Subcutaneous abdominal adipose tissue (tissue), 5 donors: ENCODE measurements at regions not wholly inside any gene's neighbourhood (a gene's known extent, or its start where the extent isn't known, plus 50 kb on each side); places are given as distances from the start of the nearest gene placed in this dataset.
"Not testable (repeated sequence)": the region's sequence is repeated elsewhere in the genome, so short reads cannot be mapped to it uniquely, and the experiment has no call there.

Experiments used
- H3K27ac ChIP-seq: one replicate; pipeline ENCODE4 v1.7.0; 2013; ENCODE audit warnings: low read depth, mild to moderate bottlenecking, inconsistent platforms, low read length, moderate library complexity
- H3K27me3 ChIP-seq, 5 donors: one replicate each; pipeline ENCODE4 v1.7.0; 2013; ENCODE audit warnings: low read length in 5 of 5, inconsistent platforms in 1 of 5; ENCODE audit not compliant: control insufficient read depth in 5 of 5, insufficient read depth in 4 of 5
- H3K36me3 ChIP-seq, 5 donors: one replicate each; pipeline ENCODE4 v1.7.0; 2013; ENCODE audit warnings: low read length in 5 of 5; ENCODE audit not compliant: control insufficient read depth in 5 of 5, insufficient read depth in 5 of 5
- H3K4me1 ChIP-seq, 5 donors: one replicate each; pipeline ENCODE4 v1.7.0; 2013; ENCODE audit warnings: low read length in 5 of 5, mild to moderate bottlenecking in 3 of 5, moderate library complexity in 1 of 5; ENCODE audit not compliant: control insufficient read depth in 5 of 5, insufficient read depth in 5 of 5
- H3K4me3 ChIP-seq, 5 donors: one replicate each; pipeline ENCODE4 v1.7.0; 2013; ENCODE audit warnings: low read length in 5 of 5, low read depth in 1 of 5
- H3K9ac ChIP-seq, 5 donors: one replicate each; pipeline ENCODE4 v1.7.0; 2013; ENCODE audit warnings: low read length in 5 of 5, mild to moderate bottlenecking in 4 of 5, moderate library complexity in 3 of 5
- H3K9me3 ChIP-seq, 5 donors: one replicate each; pipeline ENCODE4 v1.7.0; 2013; ENCODE audit warnings: low read length in 5 of 5; ENCODE audit not compliant: control insufficient read depth in 5 of 5
- donor health status: healthy.
- donor health status: healthy.
- donor health status: healthy.
- donor health status: healthy.
- donor health status: healthy.

DNA sequence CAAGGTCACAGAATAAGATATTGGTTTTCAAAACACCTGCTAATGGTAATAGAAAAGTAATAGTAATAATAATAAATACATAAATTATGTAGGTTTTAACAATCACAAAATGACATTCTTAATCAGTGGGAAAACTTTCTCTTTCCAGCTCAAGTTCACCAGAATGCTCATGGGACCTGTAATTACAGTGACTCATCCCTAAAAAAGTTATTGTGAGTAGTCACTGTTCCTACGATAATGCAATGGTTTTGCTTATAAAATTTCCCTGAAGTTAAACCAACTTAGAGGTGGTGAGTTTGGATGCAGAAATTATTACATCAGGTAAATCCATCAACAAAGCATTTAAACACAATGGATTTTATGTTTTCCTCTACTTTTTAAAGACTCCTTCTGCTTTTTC is 502.3 kb downstream of the PID1 start:
- H3K27me3 ChIP-seq, result no peaks in the 10 kb centered on the region
- peaks cover 0 to 19% (median 0%) of the 10 kb centered on the region in 5 donors for H3K4me1 ChIP-seq
- no peaks in the 10 kb centered on the region for H3K9me3 ChIP-seq
- no peak overlapping the region for H3K27ac ChIP-seq
- no peaks in the 10 kb centered on the region for H3K36me3 ChIP-seq
- H3K9ac ChIP-seq, result no peak overlapping the region
- H3K4me3 ChIP-seq, result no peak overlapping the region

DNA sequence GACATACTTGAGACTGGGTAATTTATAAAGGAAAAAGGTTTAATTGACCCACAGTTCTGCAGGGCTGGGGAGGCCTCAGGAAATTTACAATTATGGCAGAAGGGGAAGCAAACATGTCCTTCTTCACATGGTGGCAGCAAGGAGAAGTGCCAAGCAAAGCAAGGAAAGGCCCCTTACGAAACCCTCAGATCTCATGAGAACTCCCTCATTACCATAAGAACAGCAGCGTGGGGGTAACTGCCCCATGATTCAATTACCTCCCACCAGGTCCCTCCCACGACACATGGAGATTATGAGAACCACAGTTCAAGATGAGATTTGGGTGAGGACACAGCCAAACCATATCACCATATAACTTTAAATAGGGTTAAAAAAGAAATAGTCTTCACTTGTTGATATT is 502.9 kb downstream of the PID1 start:
- not testable (repeated sequence) for H3K4me3 ChIP-seq, H3K9ac ChIP-seq, H3K9me3 ChIP-seq, H3K27me3 ChIP-seq, H3K36me3 ChIP-seq, H3K27ac ChIP-seq
- peaks cover 0 to 19% (median 0%) of the 10 kb centered on the region in 5 donors for H3K4me1 ChIP-seq

DNA sequence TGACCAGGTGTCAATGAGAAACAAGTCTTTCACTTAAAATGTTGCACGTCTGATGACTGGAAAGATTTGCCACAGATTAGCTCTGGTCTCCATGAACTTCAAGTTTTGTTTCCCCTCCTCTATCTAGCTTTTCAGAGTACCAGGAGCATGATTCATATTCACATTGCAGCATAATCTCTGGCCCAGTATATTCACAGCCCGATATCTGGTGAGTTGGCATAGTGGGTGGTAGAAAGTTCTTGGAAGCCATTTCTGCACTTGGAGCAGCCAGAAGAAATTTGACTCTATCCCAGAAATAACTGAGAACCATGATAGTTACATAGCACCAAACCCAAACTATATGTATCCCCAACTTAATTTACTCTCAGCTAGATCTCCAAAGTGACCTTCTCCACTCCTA is 503.9 kb downstream of the PID1 start:
- H3K27ac ChIP-seq, result no peak overlapping the region
- peaks cover 0 to 15% (median 0%) of the 10 kb centered on the region in 5 donors for H3K4me1 ChIP-seq
- H3K27me3 ChIP-seq, result no peaks in the 10 kb centered on the region
- H3K9ac ChIP-seq, result no peak overlapping the region
- no peaks in the 10 kb centered on the region for H3K36me3 ChIP-seq
- H3K4me3 ChIP-seq, result no peak overlapping the region
- no peaks in the 10 kb centered on the region for H3K9me3 ChIP-seq

DNA sequence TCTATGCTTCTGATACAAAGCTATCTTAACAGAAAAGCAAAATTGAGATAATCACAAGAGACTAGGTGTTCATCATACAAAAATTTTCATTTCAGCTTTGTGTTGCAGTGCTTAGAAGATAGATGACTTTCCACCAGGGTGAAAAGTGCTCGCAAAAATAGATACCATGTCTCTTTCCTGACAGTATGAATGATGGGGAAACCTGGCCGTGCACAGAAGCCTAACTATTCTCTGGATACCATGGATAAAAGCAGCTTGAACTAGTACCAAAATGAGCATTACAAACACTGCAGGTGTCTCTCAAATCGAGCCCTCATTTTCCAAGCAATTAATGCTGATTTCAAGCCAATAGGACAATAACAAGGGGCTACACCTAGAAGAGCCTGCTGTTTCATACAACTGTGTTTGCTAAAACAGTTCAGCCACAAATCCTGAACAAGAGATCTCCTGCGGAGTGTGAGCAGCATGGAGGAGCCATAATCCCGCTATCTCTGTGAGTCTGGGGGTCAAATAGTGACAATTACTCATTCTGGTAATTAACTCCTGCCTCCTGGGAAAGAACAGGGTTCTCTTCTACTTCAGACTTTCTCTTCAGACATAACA is 507.6 kb downstream of the PID1 start:
- H3K36me3 ChIP-seq, result no peaks in the 10 kb centered on the region
- H3K27ac ChIP-seq, result no peak overlapping the region
- H3K4me1 ChIP-seq, result no peaks in the 10 kb centered on the region
- no peaks in the 10 kb centered on the region for H3K9me3 ChIP-seq
- H3K4me3 ChIP-seq, result no peak overlapping the region
- no peaks in the 10 kb centered on the region for H3K27me3 ChIP-seq
- H3K9ac ChIP-seq, result no peak overlapping the region

DNA sequence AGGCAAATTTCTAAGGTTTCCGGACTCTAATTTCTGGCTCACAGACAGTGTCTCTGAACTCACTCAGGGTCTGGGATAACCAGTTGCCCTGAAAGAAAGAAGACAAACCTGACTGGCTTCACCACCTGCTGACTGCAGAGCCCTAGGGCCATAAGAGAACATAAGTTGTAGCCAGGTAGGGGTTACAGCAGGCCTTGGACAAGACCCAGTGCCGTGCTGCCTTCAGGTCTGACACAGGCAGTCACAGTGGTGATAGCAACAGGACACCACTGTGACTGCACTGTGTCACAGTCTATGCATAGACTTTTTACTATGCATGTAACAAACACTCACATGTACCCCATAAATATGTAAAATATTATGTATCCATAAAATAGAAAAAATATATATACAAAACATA is 508.5 kb downstream of the PID1 start:
- H3K9me3 ChIP-seq, result no peaks in the 10 kb centered on the region
- no peak overlapping the region for H3K4me3 ChIP-seq
- no peaks in the 10 kb centered on the region for H3K27me3 ChIP-seq
- no peaks in the 10 kb centered on the region for H3K36me3 ChIP-seq
- no peak overlapping the region for H3K27ac ChIP-seq
- H3K4me1 ChIP-seq, result no peaks in the 10 kb centered on the region
- H3K9ac ChIP-seq, result no peak overlapping the region

DNA sequence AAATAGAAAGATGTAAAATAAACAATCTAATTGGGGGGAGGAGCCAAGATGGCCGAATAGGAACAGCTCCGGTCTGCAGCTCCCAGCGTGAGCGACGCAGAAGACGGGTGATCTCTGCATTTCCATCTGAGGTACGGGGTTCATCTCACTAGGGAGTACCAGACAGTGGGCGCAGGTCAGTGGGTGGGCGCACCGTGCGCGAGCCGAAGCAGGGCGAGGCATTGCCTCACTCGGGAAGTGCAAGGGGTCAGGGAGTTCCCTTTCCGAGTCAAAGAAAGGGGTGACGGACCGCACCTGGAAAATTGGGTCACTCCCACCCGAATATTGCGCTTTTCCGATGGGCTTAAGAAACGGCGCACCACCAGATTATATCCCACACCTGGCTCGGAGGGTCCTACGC is 515.4 kb downstream of the PID1 start:
- not testable (repeated sequence) for H3K4me3 ChIP-seq, H3K27me3 ChIP-seq, H3K27ac ChIP-seq, H3K9ac ChIP-seq, H3K36me3 ChIP-seq, H3K4me1 ChIP-seq, H3K9me3 ChIP-seq

DNA sequence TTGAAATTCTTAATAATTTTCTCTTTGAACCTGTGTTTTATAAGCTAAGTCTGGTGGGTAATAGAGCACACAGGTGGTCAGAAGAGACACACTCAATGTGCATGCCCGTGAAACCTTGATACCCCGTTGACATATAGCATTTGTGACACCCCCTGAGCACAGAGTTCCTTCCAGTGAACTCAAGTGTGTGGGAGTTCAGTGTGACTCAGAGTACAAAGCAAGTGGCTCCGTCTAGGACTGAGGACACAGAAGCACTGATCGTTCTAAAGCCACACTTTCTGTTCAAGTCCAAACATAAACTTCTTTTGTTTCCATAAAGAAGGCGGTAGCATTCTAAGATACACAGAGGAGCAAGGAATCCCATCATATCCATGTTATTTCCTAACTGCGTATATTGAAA is 523.6 kb downstream of the PID1 start:
- no peak overlapping the region for H3K9ac ChIP-seq
- H3K36me3 ChIP-seq, result no peaks in the 10 kb centered on the region
- no peaks in the 10 kb centered on the region for H3K9me3 ChIP-seq
- no peak overlapping the region for H3K4me3 ChIP-seq
- no peaks in the 10 kb centered on the region for H3K27me3 ChIP-seq
- H3K4me1 ChIP-seq, result no peaks in the 10 kb centered on the region
- H3K27ac ChIP-seq, result no peak overlapping the region

DNA sequence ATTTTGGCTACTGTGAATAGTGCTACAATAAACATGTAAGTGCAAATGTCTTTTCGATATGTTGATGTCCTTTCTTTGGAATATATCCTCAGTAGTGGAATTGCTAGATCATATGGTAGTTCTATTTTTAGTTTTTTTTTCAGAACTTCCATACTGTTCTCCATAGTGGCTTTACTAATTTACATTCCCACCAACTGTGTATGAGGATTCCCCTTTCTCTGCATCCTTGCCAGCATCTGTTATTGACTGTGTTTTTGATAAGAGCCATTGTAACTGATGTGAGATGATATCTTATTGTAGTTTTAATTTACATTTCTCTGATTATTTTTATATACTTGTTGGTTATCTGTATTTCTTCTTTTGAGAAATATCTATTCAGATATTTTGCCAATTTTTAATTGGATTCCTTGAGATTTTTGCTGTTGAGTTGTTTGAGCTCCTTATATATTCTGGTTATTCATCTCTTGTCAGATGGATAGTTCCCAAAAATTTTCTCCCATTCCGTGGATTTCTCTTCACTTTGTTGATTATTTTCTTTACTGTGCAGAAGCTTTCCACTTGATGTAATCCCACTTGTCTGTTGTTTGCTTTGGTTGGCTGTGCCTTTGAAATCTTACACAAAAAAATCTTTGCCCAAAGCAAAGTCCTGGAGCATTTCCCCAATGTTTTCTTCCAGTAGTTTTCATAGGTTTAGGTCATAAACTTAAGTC is 532.3 kb downstream of the PID1 start:
- no peaks in the 10 kb centered on the region for H3K4me1 ChIP-seq
- H3K27me3 ChIP-seq, result no peaks in the 10 kb centered on the region
- no peak overlapping the region for H3K9ac ChIP-seq
- H3K27ac ChIP-seq, result no peak overlapping the region
- H3K9me3 ChIP-seq, result no peaks in the 10 kb centered on the region
- H3K4me3 ChIP-seq, result no peak overlapping the region
- no peaks in the 10 kb centered on the region for H3K36me3 ChIP-seq

DNA sequence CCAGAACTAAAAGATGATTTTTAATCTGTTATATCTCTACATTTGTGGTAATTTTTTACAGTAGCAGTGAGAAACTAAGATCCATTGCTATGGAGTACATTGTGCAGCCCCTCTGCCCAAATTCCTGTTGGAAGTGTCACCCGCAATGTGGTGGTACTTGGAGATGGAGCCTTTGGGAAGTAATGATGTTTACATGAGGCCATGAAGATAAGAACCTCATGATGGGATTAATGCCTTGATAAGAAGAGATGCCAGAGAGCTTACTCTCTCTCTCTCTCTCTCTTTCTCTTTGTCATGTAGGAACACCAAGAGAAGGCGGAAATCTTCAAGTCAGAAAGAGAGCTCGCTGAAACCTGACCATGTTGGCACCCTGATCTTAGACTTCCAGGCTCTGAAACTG is 535.4 kb downstream of the PID1 start:
- Histone ChIP-seq H3K4me3 (no peak overlapping the region), H3K9me3 (peaks cover 0 to 5% (median 0%) of the 10 kb centered on the region in 5 donors), H3K27me3 (no peaks in the 10 kb centered on the region), H3K27ac (no peak overlapping the region), H3K4me1 (no peaks in the 10 kb centered on the region), H3K36me3 (no peaks in the 10 kb centered on the region), H3K9ac (no peak overlapping the region)

DNA sequence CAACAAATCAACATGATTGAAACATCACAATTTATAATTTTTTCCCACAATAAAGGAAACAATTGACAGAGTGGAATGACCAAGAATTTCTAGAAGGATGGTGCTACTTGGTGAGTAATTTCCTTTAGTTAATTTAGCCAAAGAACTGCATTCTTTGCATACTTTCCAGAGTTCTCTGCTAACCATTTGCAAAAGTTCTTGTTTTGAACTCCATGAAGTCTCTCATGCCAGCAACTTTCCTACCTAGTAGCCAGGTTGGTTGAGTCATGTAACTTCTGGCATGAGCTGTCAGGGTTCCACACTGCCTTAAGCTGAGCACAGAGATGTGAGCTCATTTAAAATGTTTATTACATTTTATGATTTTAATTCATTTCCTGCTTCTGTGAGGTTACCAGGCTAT is 539.6 kb downstream of the PID1 start:
- Histone ChIP-seq H3K27ac (no peak overlapping the region), H3K4me3 (no peak overlapping the region), H3K9me3 (peaks cover 0 to 6% (median 0%) of the 10 kb centered on the region in 5 donors), H3K36me3 (no peaks in the 10 kb centered on the region), H3K9ac (no peak overlapping the region), H3K4me1 (no peaks in the 10 kb centered on the region), H3K27me3 (no peaks in the 10 kb centered on the region)
